GM12874 (cell line): ENCODE measurements at regions not wholly inside any gene's neighbourhood (a gene's known extent, or its start where the extent isn't known, plus 50 kb on each side); places are given as distances from the start of the nearest gene placed in this dataset.

Source experiments
- TF ChIP-seq, protein P1 (sequence below): IDR thresholded peaks from 2 replicates; pipeline ENCODE4 v1.5.1; 2011; ENCODE audit warnings: low read depth, mild to moderate bottlenecking, control low read depth, low read length, moderate library complexity; ENCODE audit not compliant: insufficient read depth

DNA sequence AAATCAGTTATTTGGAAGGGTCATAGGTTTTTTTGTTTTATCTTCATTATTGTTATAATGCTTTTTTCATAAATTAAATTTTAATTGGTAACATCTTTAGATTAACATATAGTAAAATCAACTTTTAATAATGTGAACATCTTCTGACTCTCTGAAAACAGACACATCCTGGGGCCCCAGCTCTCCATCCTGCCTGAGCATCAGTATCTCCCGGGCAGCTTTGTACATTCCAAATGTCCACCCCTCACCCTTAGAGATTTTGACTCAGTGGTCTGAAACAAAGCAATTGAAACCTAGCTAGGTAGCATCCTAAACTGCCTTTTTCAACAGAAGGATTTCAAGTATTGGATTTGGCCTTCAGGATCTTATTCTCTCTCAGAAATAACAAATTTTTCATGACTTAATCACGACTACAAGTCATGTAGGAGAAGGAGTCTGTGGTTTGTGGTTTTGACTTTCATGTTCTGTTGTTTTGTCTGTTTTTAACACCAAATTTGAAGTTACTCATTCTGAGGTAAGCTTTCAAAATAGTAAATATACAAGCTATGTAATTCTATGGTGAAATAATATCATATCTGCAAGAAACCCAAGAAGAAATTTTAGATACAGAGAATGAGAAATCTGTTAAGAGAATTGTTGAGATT, 147.3 kb upstream of the UBE2E2 start:
- TF ChIP-seq, protein P1, sequence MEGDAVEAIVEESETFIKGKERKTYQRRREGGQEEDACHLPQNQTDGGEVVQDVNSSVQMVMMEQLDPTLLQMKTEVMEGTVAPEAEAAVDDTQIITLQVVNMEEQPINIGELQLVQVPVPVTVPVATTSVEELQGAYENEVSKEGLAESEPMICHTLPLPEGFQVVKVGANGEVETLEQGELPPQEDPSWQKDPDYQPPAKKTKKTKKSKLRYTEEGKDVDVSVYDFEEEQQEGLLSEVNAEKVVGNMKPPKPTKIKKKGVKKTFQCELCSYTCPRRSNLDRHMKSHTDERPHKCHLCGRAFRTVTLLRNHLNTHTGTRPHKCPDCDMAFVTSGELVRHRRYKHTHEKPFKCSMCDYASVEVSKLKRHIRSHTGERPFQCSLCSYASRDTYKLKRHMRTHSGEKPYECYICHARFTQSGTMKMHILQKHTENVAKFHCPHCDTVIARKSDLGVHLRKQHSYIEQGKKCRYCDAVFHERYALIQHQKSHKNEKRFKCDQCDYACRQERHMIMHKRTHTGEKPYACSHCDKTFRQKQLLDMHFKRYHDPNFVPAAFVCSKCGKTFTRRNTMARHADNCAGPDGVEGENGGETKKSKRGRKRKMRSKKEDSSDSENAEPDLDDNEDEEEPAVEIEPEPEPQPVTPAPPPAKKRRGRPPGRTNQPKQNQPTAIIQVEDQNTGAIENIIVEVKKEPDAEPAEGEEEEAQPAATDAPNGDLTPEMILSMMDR = no peak

- TF ChIP-seq, protein P1 = no peak
Observed at GRCh38 chr3:23062582-23062981, 140.5 kb upstream of the UBE2E2 start.

DNA sequence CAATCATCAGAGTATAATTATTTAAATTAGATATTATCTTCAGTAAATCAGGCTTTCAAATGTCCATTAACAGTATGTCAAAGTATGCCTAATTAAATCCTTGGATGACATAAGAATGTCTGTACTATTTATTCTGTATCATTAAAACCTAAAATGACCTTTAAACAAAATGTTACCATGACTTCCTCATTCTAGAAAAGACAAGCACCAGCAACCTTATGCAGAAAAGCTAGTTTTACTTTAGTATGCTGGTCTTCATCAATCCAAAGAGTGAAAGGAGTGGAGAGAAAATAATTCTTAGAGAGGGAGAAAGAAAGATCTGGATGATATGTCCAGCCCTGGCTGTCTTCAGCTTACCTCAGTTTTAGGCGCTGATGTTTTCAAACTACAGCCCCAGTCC, 140.1 kb upstream of the UBE2E2 start:
- TF ChIP-seq, protein P1 = no peak

GRCh38 chr3:23067116-23067515, 136.0 kb upstream of the UBE2E2 start:
- TF ChIP-seq, protein P1 = no peak

- TF ChIP-seq, protein P1 = no peak
Observed at GRCh38 chr3:23068016-23068728, 135.0 kb upstream of the UBE2E2 start.

GRCh38 chr3:23071296-23071695, 131.8 kb upstream of the UBE2E2 start:
- TF ChIP-seq, protein P1 = no peak

DNA sequence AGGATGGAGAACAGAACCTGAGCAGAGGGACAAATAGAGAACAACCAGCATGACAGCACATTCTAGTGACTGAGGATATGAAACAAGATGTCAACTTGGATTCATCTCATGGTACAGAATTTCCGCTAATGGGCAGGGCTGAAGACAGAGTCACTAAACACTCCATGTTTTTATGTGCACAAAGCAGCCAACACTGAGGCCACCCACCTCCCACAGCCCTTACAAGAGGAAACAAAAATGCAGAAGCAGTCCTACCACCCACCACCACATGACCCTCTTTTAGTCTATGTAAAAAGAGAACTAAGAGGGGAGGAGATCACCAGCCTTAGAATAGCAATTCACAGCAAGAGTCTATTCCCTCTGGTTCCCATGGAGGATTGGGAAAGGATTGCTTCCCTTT, 131.4 kb upstream of the UBE2E2 start:
- TF ChIP-seq, protein P1 = no peak
